GM12878 (cell line): ENCODE measurements at regions not wholly inside any gene's neighbourhood (a gene's known extent, or its start where the extent isn't known, plus 50 kb on each side); places are given as distances from the start of the nearest gene placed in this dataset.

Source experiments
- ATAC-seq: fragments of 200-7000 bp; cut with Tn5 transposase; 3 replicates; pipeline ENCODE4 v1.9.1; 2020; ENCODE audit warnings: mild to moderate bottlenecking, moderate library complexity
- BruUV-seq: library from RNA; stranded (reverse); fragments of 400-500 nt; replicated peaks from 2 replicates; lab custom pipeline; 2021; lab: Mats Ljungman, UMichigan
- CTCF ChIA-PET: fragments of 300-600 bp; sonication (Branson Sonifier 250); formaldehyde crosslinking; extraction: SDS; loops from one replicate; lab custom pipeline; 2021; ENCODE audit warnings: inconsistent platforms; lab: Yijun Ruan, JAX
- POLR2A ChIA-PET: fragments of 350-600 bp; formaldehyde crosslinking; extraction: SDS; loops from one replicate; lab custom pipeline; 2021; ENCODE audit warnings: inconsistent platforms; lab: Charles Lee
- RAD21 ChIA-PET: fragments of 300-600 bp; sonication (Branson Sonifier 250); formaldehyde crosslinking; loops from one replicate; lab custom pipeline; 2023; ENCODE audit warnings: antibody characterized with exemption; ENCODE audit not compliant: unreplicated experiment; lab: Charles Lee
- SMC1A ChIA-PET: fragments of 300-600 bp; sonication (Branson Sonifier 250); formaldehyde crosslinking; loops from one replicate; lab custom pipeline; 2023; ENCODE audit not compliant: unreplicated experiment, uncharacterized antibody; lab: Charles Lee
- DNase-seq: peaks from one replicate; pipeline ENCODE4 v3.0.0-alpha.2; 2011; ENCODE audit warnings: low read depth, low spot score
- FAIRE-seq: peaks from 3 replicates; lab custom pipeline; 2011; peaks lifted over from hg19 to GRCh38; lab: Jason Lieb, UNC
- H2AFZ ChIP-seq: 2 replicates; pipeline ENCODE4 v1.6.0; 2011; ENCODE audit warnings: low read depth, low read length, control low read depth; ENCODE audit not compliant: control insufficient read depth
- H3K27ac ChIP-seq: 2 replicates; pipeline ENCODE4 v1.5.1; 2011; ENCODE audit warnings: control low read depth; ENCODE audit not compliant: control insufficient read depth, insufficient read depth
- H3K27me3 ChIP-seq, 2 experiments: replicated peaks in 1 of 2; 2 replicates each; pipeline versions ENCODE4 v1.6.0 to v1.6.1; 2011; ENCODE audit warnings: low read length in 1 of 2; ENCODE audit not compliant: control insufficient read depth in 2 of 2, insufficient read depth in 2 of 2
- H3K36me3 ChIP-seq, 2 experiments: 2 replicates each; pipeline ENCODE4 v1.5.1; 2011; ENCODE audit warnings: low read length in 1 of 2; ENCODE audit not compliant: control insufficient read depth in 2 of 2, insufficient read depth in 2 of 2
- H3K4me1 ChIP-seq: 2 replicates; pipeline ENCODE4 v1.6.1; 2011; ENCODE audit warnings: mild to moderate bottlenecking, low read length, moderate library complexity, mixed read lengths; ENCODE audit not compliant: control insufficient read depth, insufficient read depth
- H3K4me2 ChIP-seq: 2 replicates; pipeline ENCODE4 v1.6.0; 2011; ENCODE audit warnings: control low read depth; ENCODE audit not compliant: control insufficient read depth, insufficient read depth
- H3K4me3 ChIP-seq: fragments of 200-600 bp; sonication (generic); 2 replicates; pipeline ENCODE4 v1.5.1; 2016
- H3K79me2 ChIP-seq: 2 replicates; pipeline ENCODE4 v1.6.0; 2011; ENCODE audit warnings: low read length; ENCODE audit not compliant: control insufficient read depth, insufficient read depth
- H3K9ac ChIP-seq: 2 replicates; pipeline ENCODE4 v1.8.0; 2011; ENCODE audit warnings: low read length, control low read depth, mixed read lengths; ENCODE audit not compliant: control insufficient read depth, insufficient read depth
- H3K9me3 ChIP-seq: replicated peaks from 3 replicates; pipeline ENCODE4 v1.5.1; 2011; ENCODE audit warnings: mild to moderate bottlenecking, low read length; ENCODE audit not compliant: control insufficient read depth, insufficient read depth
- H4K20me1 ChIP-seq: 2 replicates; pipeline ENCODE4 v1.6.0; 2011; ENCODE audit not compliant: control insufficient read depth, insufficient read depth
- JUND ChIP-seq: IDR thresholded peaks from 2 replicates; pipeline ENCODE4 v1.6.1; 2012; ENCODE audit warnings: low read depth, mild to moderate bottlenecking, low read length, improper control_type of control experiment, moderate library complexity
- RELB ChIP-seq: fragments of 450-650 bp; IDR thresholded peaks from 2 replicates; pipeline ENCODE4 v1.6.1; 2017; ENCODE audit warnings: low read depth, mild to moderate bottlenecking, moderate library complexity
- TCF3 ChIP-seq: IDR thresholded peaks from 2 replicates; pipeline ENCODE4 v1.6.1; 2012; ENCODE audit warnings: low read depth, mild to moderate bottlenecking, low read length, borderline replicate concordance; ENCODE audit not compliant: insufficient read depth
- YY1 ChIP-seq: IDR thresholded peaks from 2 replicates; pipeline ENCODE4 v1.6.1; 2011; ENCODE audit warnings: low read depth, mild to moderate bottlenecking, low read length
- ZBED1 ChIP-seq: IDR thresholded peaks from 2 replicates; pipeline ENCODE4 v1.6.1; 2016; ENCODE audit warnings: borderline replicate concordance
- WGBS: methylation state at CpG from one replicate; pipeline ENCODE4 v1.1.6; 2016; ENCODE audit warnings: low lambda C conversion rate; ENCODE audit not compliant: insufficient replicate concordance, insufficient coverage; ENCODE audit errors: missing lambda C conversion rate; 5-methylcytosine and 5-hydroxymethylcytosine counted together
- in situ Hi-C: fragments of 300-500 bp; cut with MboI; formaldehyde crosslinking; loops from 9 replicates; pipeline ENCODE4 v1.14.3; 2018; ENCODE audit warnings: mixed read lengths
- intact Hi-C: fragments of 100-400 bp; cut with micrococcal nuclease; formaldehyde crosslinking; loops from one replicate; pipeline ENCODE4 v1.14.2; 2022; ENCODE audit not compliant: unreplicated experiment

DNA sequence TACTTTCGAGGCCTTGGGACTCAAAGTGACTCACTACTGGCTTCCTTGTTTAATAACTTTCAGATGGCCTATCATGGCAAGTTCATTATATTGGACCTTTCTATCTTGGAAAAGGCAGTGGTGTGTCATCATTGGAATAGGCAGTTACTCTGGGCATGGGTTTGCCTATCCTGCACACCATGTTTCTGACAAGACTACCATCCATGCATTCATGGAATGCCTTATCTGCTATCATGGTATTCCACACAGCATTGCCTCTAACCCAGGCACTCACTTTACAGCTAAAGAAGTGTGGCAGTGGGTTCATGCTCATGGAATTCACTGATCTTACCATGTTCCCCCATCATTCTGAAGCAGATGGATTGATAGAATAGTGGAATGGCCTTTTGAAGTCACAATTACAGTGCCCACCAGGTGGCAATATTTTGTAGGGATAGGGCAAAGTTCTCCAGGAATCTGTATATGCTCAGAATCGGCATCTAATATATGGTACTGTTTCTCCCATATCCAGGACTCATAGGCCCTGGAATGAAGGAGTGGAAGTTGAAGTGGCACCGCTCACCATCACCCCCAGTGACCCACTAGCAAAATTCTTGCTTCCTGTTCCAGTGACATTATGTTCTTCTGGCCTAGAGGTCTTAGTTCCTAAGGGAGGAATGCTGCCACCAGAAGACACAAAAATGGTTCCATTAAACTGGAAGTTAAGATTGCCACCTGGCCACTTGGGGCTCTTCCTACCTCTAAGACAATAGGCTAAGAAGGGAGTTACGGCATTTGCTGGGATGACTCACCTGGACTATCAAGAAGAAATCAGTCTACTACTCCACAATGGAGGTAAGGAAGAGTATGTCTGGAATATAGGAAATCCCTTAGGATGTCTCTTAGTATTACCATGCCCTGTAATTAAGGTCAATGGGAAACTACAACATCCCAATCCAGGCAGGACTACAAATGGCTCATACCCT is 1161.4 kb downstream of the SI start:
- no peak for ATAC-seq
- in situ Hi-C loops (no loop called here), intact Hi-C loops (no loop called here)
- TF ChIP-seq ZBED1 (no peak), JUND (no peak), YY1 (no peak), RELB (no peak), TCF3 (no peak)
- ChIA-PET POLR2A (no interaction called here), CTCF (no interaction called here), SMC1A (interaction anchor here (0.6 kb wide), 1 partner anchor 17 kb away, joined by 3 read pairs; no protein-coding TSS in a partner anchor), RAD21 (no interaction called here)
- Histone ChIP-seq H3K9ac (no peak overlapping the region), H3K4me1 (no peaks in the 10 kb centered on the region), H3K27ac (no peak overlapping the region), H3K36me3 (no peaks in the 10 kb centered on the region), H3K4me3 (no peak overlapping the region), H3K27me3 (no peaks in the 10 kb centered on the region), H3K4me2 (no peak overlapping the region), H3K79me2 (no peaks in the 10 kb centered on the region), H3K9me3 (no peaks in the 10 kb centered on the region), H2AFZ (no peak overlapping the region), H4K20me1 (no peaks in the 10 kb centered on the region)
- FAIRE-seq = no peak
- BruUV-seq = no TSS peak
- DNase-seq = no peak
- WGBS = 22% methylated on average over 4 of the region's 4 CpGs
